B cell (primary cell): ENCODE measurements at regions not wholly inside any gene's neighbourhood (a gene's known extent, or its start where the extent isn't known, plus 50 kb on each side); places are given as distances from the start of the nearest gene placed in this dataset.

Experiments
- ATAC-seq: fragments of 200-7000 bp; cut with Tn5 transposase; one replicate; pipeline ENCODE4 v1.10.0; 2021; ENCODE audit warnings: low read depth, mild to moderate bottlenecking, moderate number of reproducible peaks, moderate library complexity
- CTCF ChIA-PET: fragments of 350-600 bp; sonication (Branson Sonifier 250); formaldehyde crosslinking; loops from one replicate; lab custom pipeline; 2021; ENCODE audit warnings: antibody characterized with exemption, inconsistent platforms; lab: Charles Lee
- POLR2A ChIA-PET: fragments of 350-600 bp; sonication (Branson Sonifier 250); formaldehyde crosslinking; loops from one replicate; lab custom pipeline; 2021; ENCODE audit warnings: antibody characterized with exemption; lab: Charles Lee
- DNase-seq: peaks from one replicate; pipeline ENCODE4 v3.0.0; 2013
- H2AFZ ChIP-seq: 2 replicates; pipeline ENCODE4 v1.6.1; 2012; ENCODE audit warnings: mild to moderate bottlenecking, low read depth, low read length; ENCODE audit not compliant: insufficient read depth, poor library complexity, severe bottlenecking
- H3K27ac ChIP-seq, 2 donors: 1 replicate in 1 of 2; 2 replicates in 1 of 2; pipeline ENCODE4 v1.5.1; 2012 to 2013; ENCODE audit warnings: low read length in 2 of 2, mild to moderate bottlenecking in 2 of 2, moderate library complexity in 1 of 2
- H3K27me3 ChIP-seq, 4 experiments: fragments of 200-600 bp in 1 of 4; sonication (generic) in 1 of 4; replicated peaks in 1 of 4; 1 replicate in 2 of 4; 2 replicates in 2 of 4; pipeline versions ENCODE4 v1.6.1 to v1.7.0; 2013 to 2016; ENCODE audit warnings: low read length in 3 of 4, mild to moderate bottlenecking in 2 of 4, mixed read lengths in 1 of 4, moderate library complexity in 1 of 4; ENCODE audit not compliant: insufficient read depth in 4 of 4, control insufficient read depth in 3 of 4; ENCODE audit errors: control extremely low read depth in 1 of 4
- H3K36me3 ChIP-seq, 2 experiments: replicated peaks in 1 of 2; 1 replicate in 1 of 2; 2 replicates in 1 of 2; pipeline versions ENCODE4 v1.6.1 to v1.7.1; 2013; ENCODE audit warnings: low read length in 1 of 2; ENCODE audit not compliant: insufficient read depth in 2 of 2, control insufficient read depth in 1 of 2; ENCODE audit errors: control extremely low read depth in 1 of 2, extremely low read depth in 1 of 2
- H3K4me1 ChIP-seq, 2 donors: fragments of 200-600 bp in 1 of 2; sonication (generic) in 1 of 2; 1 replicate in 1 of 2; 2 replicates in 1 of 2; pipeline versions ENCODE4 v1.5.1 to v1.6.1; 2013 to 2017; ENCODE audit warnings: low read length in 2 of 2; ENCODE audit not compliant: control insufficient read depth in 2 of 2, insufficient read depth in 2 of 2
- H3K4me2 ChIP-seq: replicated peaks from 2 replicates; pipeline ENCODE3; 2012; ENCODE audit warnings: mild to moderate bottlenecking, low read depth, low read length; ENCODE audit not compliant: poor library complexity, severe bottlenecking
- H3K4me3 ChIP-seq, 5 experiments: fragments of 200-600 bp in 1 of 5; sonication (generic) in 1 of 5; 1 replicate in 3 of 5; 2 replicates in 2 of 5; pipeline versions ENCODE4 v1.5.1 to v1.7.0; 2011 to 2016; ENCODE audit warnings: low read length in 4 of 5, mild to moderate bottlenecking in 4 of 5, low read depth in 2 of 5, control low read depth in 1 of 5, moderate library complexity in 1 of 5; ENCODE audit not compliant: insufficient read depth in 1 of 5; ENCODE audit errors: control extremely low read depth in 1 of 5, extremely low read depth in 1 of 5
- H3K79me2 ChIP-seq: fragments of 200-600 bp; sonication (generic); one replicate; pipeline ENCODE4 v1.6.0; 2016; ENCODE audit warnings: low read length; ENCODE audit not compliant: control insufficient read depth, insufficient read depth
- H3K9ac ChIP-seq: fragments of 200-600 bp; sonication (generic); 2 replicates; pipeline ENCODE4 v1.6.1; 2017; ENCODE audit warnings: mild to moderate bottlenecking, low read length, moderate library complexity
- H3K9me3 ChIP-seq, 3 donors: one replicate each; pipeline versions ENCODE4 v1.6.1 to v1.7.1; 2013; ENCODE audit warnings: low read length in 2 of 3; ENCODE audit not compliant: control insufficient read depth in 2 of 3, insufficient read depth in 1 of 3; ENCODE audit errors: control extremely low read depth in 1 of 3
- H4K20me1 ChIP-seq: 2 replicates; pipeline ENCODE4 v1.6.0; 2012; ENCODE audit warnings: mild to moderate bottlenecking, low read length; ENCODE audit not compliant: insufficient read depth, control insufficient read depth, poor library complexity, severe bottlenecking
- H3K27ac Mint-ChIP-seq: one replicate; pipeline ENCODE4 v1.8.0; 2021; ENCODE audit warnings: mixed read lengths
- H3K27me3 Mint-ChIP-seq: one replicate; pipeline ENCODE4 v1.8.0; 2021; ENCODE audit warnings: mixed read lengths
- H3K4me1 Mint-ChIP-seq: one replicate; pipeline ENCODE4 v1.8.0; 2021; ENCODE audit warnings: mixed read lengths
- H3K4me3 Mint-ChIP-seq: one replicate; pipeline ENCODE4 v1.8.0; 2021; ENCODE audit warnings: mixed read lengths
- H3K9me3 Mint-ChIP-seq: one replicate; pipeline ENCODE4 v1.8.0; 2022; ENCODE audit warnings: mixed read lengths; ENCODE audit not compliant: insufficient read depth
- EZH2 ChIP-seq: IDR thresholded peaks from 2 replicates; pipeline ENCODE4 v1.6.1; 2012; ENCODE audit warnings: borderline replicate concordance, low read depth, mild to moderate bottlenecking, moderate library complexity, low read length; ENCODE audit not compliant: insufficient read depth, poor library complexity, severe bottlenecking
- WGBS: methylation state at CpG from one replicate; pipeline ENCODE4 v1.1.5; 2013; ENCODE audit warnings: missing lambda C conversion rate; ENCODE audit not compliant: insufficient coverage; 5-methylcytosine and 5-hydroxymethylcytosine counted together
- intact Hi-C: fragments of 100-400 bp; cut with micrococcal nuclease; formaldehyde crosslinking; loops from one replicate; pipeline ENCODE4 v1.10.0; 2022
- TF ChIP-seq, protein P1 (sequence below): fragments of 200-600 bp; IDR thresholded peaks from one replicate; pipeline ENCODE4 v1.8.0; 2022; ENCODE audit warnings: antibody characterized with exemption, mild to moderate bottlenecking

DNA sequence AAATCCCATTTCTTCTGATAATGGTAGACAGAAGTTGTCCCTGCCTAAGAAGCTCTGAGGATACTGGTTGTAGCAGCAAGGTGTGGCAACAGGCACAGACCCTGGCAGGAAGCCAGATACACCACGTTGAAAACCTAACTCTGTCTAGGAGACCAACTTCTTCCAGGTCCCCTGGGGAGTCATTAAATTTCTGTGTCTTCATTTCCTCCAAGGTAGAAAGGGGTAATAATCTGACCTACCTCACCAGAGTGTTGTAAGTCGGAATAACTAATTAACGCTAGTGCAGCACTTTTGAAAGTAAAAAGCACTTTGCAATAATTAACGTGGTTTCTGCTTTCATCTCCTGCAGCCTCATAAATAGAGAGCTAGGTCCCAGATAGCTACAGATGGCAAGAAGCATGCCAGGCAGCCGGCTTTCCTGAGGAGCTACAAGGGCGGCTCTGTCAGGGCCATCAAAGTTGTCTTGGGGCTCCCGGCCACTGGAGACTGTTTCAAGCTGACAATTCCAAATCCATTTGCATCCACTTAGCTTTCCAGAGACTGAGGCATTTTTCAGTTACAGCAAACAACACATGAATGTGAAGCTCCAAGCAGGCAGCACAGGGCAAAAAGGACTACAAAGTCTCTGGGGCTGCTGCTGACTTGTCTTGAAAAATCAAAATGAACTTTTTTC, 176.2 kb downstream of the FOXO1 start:
- no peak overlapping the region for H3K4me3 ChIP-seq
- no peaks in the 10 kb centered on the region for H3K9me3 Mint-ChIP-seq
- H3K9ac ChIP-seq, result no peak overlapping the region
- H2AFZ ChIP-seq, result no peak overlapping the region
- DNase-seq, result no peak
- peaks cover 44% of the 10 kb centered on the region for H3K4me1 Mint-ChIP-seq
- WGBS, result 90% methylated on average over 6 of the region's 7 CpGs
- intact Hi-C loops, result no loop called here
- H3K4me1 ChIP-seq, result peaks cover 40 to 62% of the 10 kb centered on the region in 2 donors
- H3K4me3 Mint-ChIP-seq, result no peak overlapping the region
- ATAC-seq, result no peak
- H3K79me2 ChIP-seq, result peaks cover 35% of the 10 kb centered on the region
- no peaks in the 10 kb centered on the region for H3K9me3 ChIP-seq
- no peak overlapping the region for H3K27ac Mint-ChIP-seq
- ChIA-PET POLR2A (no interaction called here), CTCF (interaction anchor here (0.7 kb wide), 1 partner anchor 421 kb away, joined by 3 read pairs; no protein-coding TSS in a partner anchor)
- no peaks in the 10 kb centered on the region for H3K36me3 ChIP-seq
- no peak overlapping the region for H3K4me2 ChIP-seq
- no peak overlapping the region for H3K27ac ChIP-seq
- no peaks in the 10 kb centered on the region for H4K20me1 ChIP-seq
- peaks cover 4% of the 10 kb centered on the region for H3K27me3 Mint-ChIP-seq
- H3K27me3 ChIP-seq, result no peaks in the 10 kb centered on the region
- TF ChIP-seq, protein P1, sequence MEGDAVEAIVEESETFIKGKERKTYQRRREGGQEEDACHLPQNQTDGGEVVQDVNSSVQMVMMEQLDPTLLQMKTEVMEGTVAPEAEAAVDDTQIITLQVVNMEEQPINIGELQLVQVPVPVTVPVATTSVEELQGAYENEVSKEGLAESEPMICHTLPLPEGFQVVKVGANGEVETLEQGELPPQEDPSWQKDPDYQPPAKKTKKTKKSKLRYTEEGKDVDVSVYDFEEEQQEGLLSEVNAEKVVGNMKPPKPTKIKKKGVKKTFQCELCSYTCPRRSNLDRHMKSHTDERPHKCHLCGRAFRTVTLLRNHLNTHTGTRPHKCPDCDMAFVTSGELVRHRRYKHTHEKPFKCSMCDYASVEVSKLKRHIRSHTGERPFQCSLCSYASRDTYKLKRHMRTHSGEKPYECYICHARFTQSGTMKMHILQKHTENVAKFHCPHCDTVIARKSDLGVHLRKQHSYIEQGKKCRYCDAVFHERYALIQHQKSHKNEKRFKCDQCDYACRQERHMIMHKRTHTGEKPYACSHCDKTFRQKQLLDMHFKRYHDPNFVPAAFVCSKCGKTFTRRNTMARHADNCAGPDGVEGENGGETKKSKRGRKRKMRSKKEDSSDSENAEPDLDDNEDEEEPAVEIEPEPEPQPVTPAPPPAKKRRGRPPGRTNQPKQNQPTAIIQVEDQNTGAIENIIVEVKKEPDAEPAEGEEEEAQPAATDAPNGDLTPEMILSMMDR, result no peak
- no peak for TF ChIP-seq EZH2

DNA sequence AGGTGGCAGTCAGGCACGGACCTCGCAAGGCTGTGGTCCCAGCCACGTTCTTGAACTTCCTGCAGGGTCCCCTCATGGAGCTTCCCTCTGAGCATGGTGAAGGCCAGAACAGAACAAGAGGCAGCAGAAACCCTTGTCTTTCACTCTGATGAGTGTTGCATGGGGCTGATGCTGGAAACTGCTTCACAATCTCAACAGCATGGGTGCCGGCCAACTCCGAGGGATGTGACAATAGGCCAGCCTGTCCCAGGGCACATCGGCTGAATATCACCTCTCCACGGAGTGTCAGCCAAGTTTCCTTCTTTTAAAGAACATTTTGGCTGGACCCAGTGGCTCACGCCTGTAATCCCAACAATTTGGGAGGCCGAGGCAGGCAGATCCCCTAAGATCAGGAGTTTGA, 173.9 kb downstream of the FOXO1 start:
- Histone ChIP-seq H3K27ac (no peak overlapping the region), H3K27me3 (no peaks in the 10 kb centered on the region), H3K9me3 (no peaks in the 10 kb centered on the region), H3K9ac (no peak overlapping the region), H3K4me3 (no peak overlapping the region), H3K79me2 (peaks cover 23% of the 10 kb centered on the region), H4K20me1 (no peaks in the 10 kb centered on the region), H3K4me2 (no peak overlapping the region), H3K36me3 (no peaks in the 10 kb centered on the region), H2AFZ (no peak overlapping the region), H3K4me1 (peaks cover 38 to 59% of the 10 kb centered on the region in 2 donors)
- 66% methylated on average over 9 of the region's 9 CpGs for WGBS
- H3K4me3 Mint-ChIP-seq, result no peak overlapping the region
- TF ChIP-seq EZH2, result no peak
- TF ChIP-seq, protein P1, result no peak
- intact Hi-C loops, result no loop called here
- peaks cover 50% of the 10 kb centered on the region for H3K4me1 Mint-ChIP-seq
- H3K9me3 Mint-ChIP-seq, result no peaks in the 10 kb centered on the region
- no peak overlapping the region for H3K27ac Mint-ChIP-seq
- ATAC-seq (no peak), DNase-seq (no peak)
- POLR2A ChIA-PET, result no interaction called here
- CTCF ChIA-PET, result no interaction called here
- H3K27me3 Mint-ChIP-seq, result peaks cover 4% of the 10 kb centered on the region
